Astrocyte of the cerebellum (primary cell): ENCODE measurements at regions not wholly inside any gene's neighbourhood (a gene's known extent, or its start where the extent isn't known, plus 50 kb on each side); places are given as distances from the start of the nearest gene placed in this dataset.

Experiments
- DNase-seq: peaks from one replicate; pipeline ENCODE4 v3.0.0-alpha.2; 2011; ENCODE audit warnings: low read depth
- H3K4me3 ChIP-seq: 2 replicates; pipeline ENCODE4 v1.5.1; 2011; ENCODE audit warnings: mild to moderate bottlenecking, low read depth, low read length, moderate library complexity
- CTCF ChIP-seq: IDR thresholded peaks from 2 replicates; pipeline ENCODE4 v1.5.1; 2012; ENCODE audit warnings: low read length, low read depth, moderate library complexity, mild to moderate bottlenecking; ENCODE audit errors: missing control alignments
- in situ Hi-C: cut with HindIII; loops from 2 replicates; pipeline ENCODE4 v1.10.0; 2017; ENCODE audit warnings: low sequenced_read_pairs

DNA sequence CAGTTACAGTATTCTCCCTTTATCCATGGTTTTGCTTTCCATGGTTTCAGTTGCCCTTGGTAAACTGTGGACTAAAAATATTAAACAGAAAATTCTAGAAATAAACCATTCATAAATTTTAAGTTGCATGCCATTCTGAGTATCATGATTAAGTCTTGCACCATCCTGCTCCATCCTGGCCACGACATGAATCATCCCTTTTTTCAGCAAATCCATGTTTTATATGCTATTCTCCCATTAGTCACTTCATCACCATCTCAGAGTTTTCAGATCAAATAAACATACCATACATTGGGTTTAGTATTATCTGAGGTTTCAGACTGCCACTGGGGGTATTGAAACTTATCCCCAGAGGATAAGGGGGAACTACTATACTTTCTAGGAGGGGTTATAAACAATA is 234.4 kb upstream of the ATP10B start:
- H3K4me3 ChIP-seq: no peak overlapping the region
- DNase-seq: no peak
- no peak for TF ChIP-seq CTCF
- in situ Hi-C loops: no loop called here

DNA sequence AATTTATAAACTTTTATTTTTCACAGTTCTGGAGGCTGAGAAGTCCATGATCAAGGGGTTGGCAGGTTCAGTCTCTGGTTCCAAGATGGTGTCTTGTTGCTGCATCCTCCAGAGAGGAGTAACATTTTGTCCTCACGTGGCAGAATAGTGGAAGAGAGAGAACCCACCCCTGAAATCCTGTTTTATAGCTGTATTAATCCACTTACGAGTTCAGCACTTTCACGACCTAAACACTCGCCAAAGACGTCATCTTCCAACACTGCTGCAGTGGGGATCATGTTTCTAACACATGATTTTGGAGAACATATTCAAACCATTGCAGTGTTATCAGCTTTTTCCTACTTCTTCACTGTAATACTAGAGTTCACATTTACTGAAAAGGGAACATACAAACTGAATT is 233.0 kb upstream of the ATP10B start:
- TF ChIP-seq CTCF: no peak
- no peak for DNase-seq
- H3K4me3 ChIP-seq: no peak overlapping the region
- in situ Hi-C loops: no loop called here

DNA sequence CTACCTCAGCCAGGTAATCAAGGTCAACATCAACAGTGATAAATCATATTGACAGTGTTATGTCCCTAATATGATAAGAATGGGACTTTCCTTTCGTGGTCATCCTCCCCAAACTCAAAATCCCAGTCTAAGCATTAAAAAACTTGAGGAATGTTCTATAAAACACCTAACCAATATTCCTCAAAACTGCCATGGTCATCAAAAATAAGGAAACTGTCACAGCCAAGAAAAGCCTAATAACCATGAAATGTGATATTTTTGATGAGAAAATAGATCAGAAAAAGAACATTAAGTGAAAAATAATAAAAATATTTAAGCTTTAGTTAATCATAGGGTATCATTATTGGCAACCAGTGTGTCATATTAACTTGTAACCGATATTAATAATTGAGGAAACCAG is 232.1 kb upstream of the ATP10B start:
- in situ Hi-C loops: no loop called here
- no peak overlapping the region for H3K4me3 ChIP-seq
- TF ChIP-seq CTCF: no peak
- no peak for DNase-seq

GRCh38 chr5:161078793-161079192 is 226.8 kb upstream of the ATP10B start:
- in situ Hi-C loops: no loop called here
- H3K4me3 ChIP-seq: no peak overlapping the region
- TF ChIP-seq CTCF: no peak
- no peak for DNase-seq

GRCh38 chr5:161077936-161078545 is 226.0 kb upstream of the ATP10B start:
- TF ChIP-seq CTCF: no peak
- H3K4me3 ChIP-seq: no peak overlapping the region
- in situ Hi-C loops: no loop called here
- DNase-seq: no peak

DNA sequence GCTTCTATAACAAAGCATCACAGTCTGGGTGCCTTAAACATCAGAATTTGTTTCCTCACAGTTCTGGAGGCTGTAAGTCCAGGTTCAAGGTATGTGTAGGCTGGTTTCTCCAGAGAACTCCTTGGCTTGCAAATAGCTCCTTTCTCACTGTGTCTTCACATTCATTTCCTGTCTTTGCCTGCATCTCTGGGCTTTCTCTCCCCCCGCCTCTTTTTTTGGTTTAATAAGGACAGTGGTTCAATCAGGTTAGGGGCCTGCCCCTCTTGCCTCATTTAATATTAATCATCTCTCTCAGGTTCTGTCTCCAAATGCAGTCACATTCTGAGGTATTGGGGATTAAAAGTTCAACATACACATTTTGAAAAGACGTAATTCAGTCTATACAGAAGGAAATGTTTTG is 225.5 kb upstream of the ATP10B start:
- in situ Hi-C loops: no loop called here
- no peak for DNase-seq
- H3K4me3 ChIP-seq: no peak overlapping the region
- TF ChIP-seq CTCF: no peak

GRCh38 chr5:161064781-161065180 is 212.8 kb upstream of the ATP10B start:
- H3K4me3 ChIP-seq: no peak overlapping the region
- in situ Hi-C loops: no loop called here
- no peak for DNase-seq
- no peak for TF ChIP-seq CTCF
